ENCODE measurements at regions not wholly inside any gene's neighbourhood (a gene's known extent, or its start where the extent isn't known, plus 50 kb on each side); places are given as distances from the start of the nearest gene placed in this dataset.

- no peak for TF ChIP-seq CREB1 (IDR thresholded peaks at IDR 0.05)
- no peak for TF ChIP-seq CREB1 (CRISPR knock-in tag; IDR thresholded peaks at IDR 0.05)
- TF ChIP-seq ZNF34 (CRISPR knock-in tag; IDR thresholded peaks at IDR 0.05; ENCODE audit: borderline replicate concordance): no peak
- TF ChIP-seq EZH2 (conservative IDR thresholded peaks at IDR 0.05; ENCODE audit: low read depth, low read length): no peak
- TF ChIP-seq PATZ1 (CRISPR knock-in tag; IDR thresholded peaks at IDR 0.05): no peak
- TF ChIP-seq ZNF362 (CRISPR knock-in tag; IDR thresholded peaks at IDR 0.05; ENCODE audit: borderline replicate concordance): no peak
- TF ChIP-seq MZF1 (CRISPR knock-in tag; IDR thresholded peaks at IDR 0.05; ENCODE audit: borderline replicate concordance): no peak
- no peak for TF ChIP-seq E2F1 (CRISPR knock-in tag; IDR thresholded peaks at IDR 0.05)
- TF ChIP-seq ZNF530 (CRISPR knock-in tag; IDR thresholded peaks at IDR 0.05; ENCODE audit: low read depth): no peak
These were observed 537.5 kb upstream of the SPANXN1 start for GRCh38 chrX:144709841-144710240.

Measured in HepG2 (cell line).